ENCODE measurements at regions not wholly inside any gene's neighbourhood (a gene's known extent, or its start where the extent isn't known, plus 50 kb on each side); places are given as distances from the start of the nearest gene placed in this dataset.

GRCh38 chr2:146465460-146465859, 1379.4 kb upstream of the ACVR2A start:
- no peaks in the 10 kb centered on the region for H3K9me3 ChIP-seq (ENCODE audit: control insufficient read depth, insufficient read depth, low read depth, low read length)
- no peak overlapping the region for H3K4me3 ChIP-seq (ENCODE audit: low read depth, low read length)
- CTCF ChIA-PET = no interaction called here
- H3K4me1 ChIP-seq (ENCODE audit: control insufficient read depth, insufficient read depth, low read length) = no peaks in the 10 kb centered on the region
- TF ChIP-seq ZSCAN16 (tag by site-specific recombination; IDR thresholded peaks at IDR 0.05) (no peak), ZNF404 (tag by site-specific recombination; IDR thresholded peaks at IDR 0.05) (no peak), ZBTB7A (tag by site-specific recombination; IDR thresholded peaks at IDR 0.05; ENCODE audit: low read depth) (no peak), ZNF704 (tag by site-specific recombination; IDR thresholded peaks at IDR 0.05) (no peak), ZNF350 (tag by site-specific recombination; IDR thresholded peaks at IDR 0.05) (no peak), ZBTB10 (tag by site-specific recombination; IDR thresholded peaks at IDR 0.05) (no peak), ZNF302 (tag by site-specific recombination; IDR thresholded peaks at IDR 0.05; ENCODE audit: low read depth) (no peak), ZNF426 (tag by site-specific recombination; IDR thresholded peaks at IDR 0.05) (no peak), ZBTB11 (tag by site-specific recombination; conservative IDR thresholded peaks at IDR 0.05; ENCODE audit: low read depth) (no peak), KLF17 (tag by site-specific recombination; IDR thresholded peaks at IDR 0.05) (no peak), ZNF473 (tag by site-specific recombination; IDR thresholded peaks at IDR 0.05) (no peak), ZNF626 (tag by site-specific recombination; IDR thresholded peaks at IDR 0.05) (no peak), IKZF3 (tag by site-specific recombination; IDR thresholded peaks at IDR 0.05) (no peak)
- H3K36me3 ChIP-seq (ENCODE audit: control insufficient read depth in 2 of 2, insufficient read depth in 1 of 2, low read length in 2 of 2) = no peaks in the 10 kb centered on the region
- no peak overlapping the region for H3K27ac ChIP-seq (ENCODE audit: extremely low read depth, low read depth, low read length)
- POLR2A ChIA-PET = no interaction called here

- no peak overlapping the region for H3K4me3 ChIP-seq (ENCODE audit: low read depth, low read length)
- CTCF ChIA-PET = no interaction called here
- no peaks in the 10 kb centered on the region for H3K9me3 ChIP-seq (ENCODE audit: control insufficient read depth, insufficient read depth, low read depth, low read length)
- no peaks in the 10 kb centered on the region for H3K4me1 ChIP-seq (ENCODE audit: control insufficient read depth, insufficient read depth, low read length)
- POLR2A ChIA-PET = no interaction called here
- no peak overlapping the region for H3K27ac ChIP-seq (ENCODE audit: extremely low read depth, low read depth, low read length)
- no peaks in the 10 kb centered on the region for H3K36me3 ChIP-seq (ENCODE audit: control insufficient read depth in 2 of 2, insufficient read depth in 1 of 2, low read length in 2 of 2)
- TF ChIP-seq ZNF596 (tag by site-specific recombination; IDR thresholded peaks at IDR 0.05) (no peak), SCRT2 (tag by site-specific recombination; IDR thresholded peaks at IDR 0.05) (no peak), ZNF530 (tag by site-specific recombination; IDR thresholded peaks at IDR 0.05; ENCODE audit: low read depth) (no peak), ZFP3 (tag by site-specific recombination; IDR thresholded peaks at IDR 0.05; ENCODE audit: low read depth) (no peak), ZNF362 (tag by site-specific recombination; IDR thresholded peaks at IDR 0.05) (no peak), ZNF677 (tag by site-specific recombination; IDR thresholded peaks at IDR 0.05) (no peak), ZSCAN18 (tag by site-specific recombination; IDR thresholded peaks at IDR 0.05) (no peak), PRDM1 (tag by site-specific recombination; IDR thresholded peaks at IDR 0.05) (no peak), ZNF248 (tag by site-specific recombination; IDR thresholded peaks at IDR 0.05) (no peak)
Measured at GRCh38 chr2:146461068-146461467, 1383.8 kb upstream of the ACVR2A start.

Measured in HEK293 (cell line).